K562 (cell line): ENCODE measurements at regions not wholly inside any gene's neighbourhood (a gene's known extent, or its start where the extent isn't known, plus 50 kb on each side); places are given as distances from the start of the nearest gene placed in this dataset.

ENCODE experiments used
- CBFB ChIP-seq: sonication (generic); formaldehyde crosslinking; IDR thresholded peaks from 2 replicates; pipeline ENCODE4 v1.4.0; 2020; ENCODE audit warnings: mild to moderate bottlenecking, missing genetic modification reagents
- KDM1A ChIP-seq, 2 experiments: fragments of 450-650 bp; IDR thresholded peaks; 2 replicates each; pipeline ENCODE4 v1.6.1; 2016; ENCODE audit warnings: mild to moderate bottlenecking in 2 of 2
- ZNF282 ChIP-seq: sonication (generic); formaldehyde crosslinking; IDR thresholded peaks from 2 replicates; pipeline ENCODE4 v1.8.1; 2023; ENCODE audit warnings: missing genetic modification reagents
- TF ChIP-seq, protein P1 (sequence below): fragments of 450-650 bp; IDR thresholded peaks from 2 replicates; pipeline ENCODE4 v1.6.1; 2016; ENCODE audit warnings: missing biosample characterization, missing genetic modification characterization

DNA sequence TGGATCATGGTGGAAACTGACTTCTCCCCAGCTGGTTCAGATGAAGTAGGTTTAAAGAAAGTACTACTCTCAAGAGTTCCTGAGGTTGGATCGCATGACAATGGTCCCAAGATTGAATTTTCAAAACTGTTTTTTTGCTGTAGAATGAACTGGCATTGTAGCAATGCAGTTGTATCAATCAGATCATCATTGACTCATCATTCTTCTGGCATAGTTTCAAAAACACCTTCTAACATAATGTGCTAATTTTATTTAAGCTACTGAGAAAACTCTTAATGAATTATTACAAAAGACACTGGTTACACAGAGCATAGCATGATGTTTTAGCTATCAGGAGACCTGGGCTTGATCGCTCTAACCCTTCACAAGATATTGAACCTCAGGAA lies 384.5 kb upstream of the DCN start:
- TF ChIP-seq ZNF282 (CRISPR knock-in tag) (no peak), KDM1A (IDR thresholded peaks at IDR 0.05) (no peak), CBFB (CRISPR knock-in tag) (no peak)
- TF ChIP-seq, protein P1, sequence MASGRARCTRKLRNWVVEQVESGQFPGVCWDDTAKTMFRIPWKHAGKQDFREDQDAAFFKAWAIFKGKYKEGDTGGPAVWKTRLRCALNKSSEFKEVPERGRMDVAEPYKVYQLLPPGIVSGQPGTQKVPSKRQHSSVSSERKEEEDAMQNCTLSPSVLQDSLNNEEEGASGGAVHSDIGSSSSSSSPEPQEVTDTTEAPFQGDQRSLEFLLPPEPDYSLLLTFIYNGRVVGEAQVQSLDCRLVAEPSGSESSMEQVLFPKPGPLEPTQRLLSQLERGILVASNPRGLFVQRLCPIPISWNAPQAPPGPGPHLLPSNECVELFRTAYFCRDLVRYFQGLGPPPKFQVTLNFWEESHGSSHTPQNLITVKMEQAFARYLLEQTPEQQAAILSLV (tag), result no peak
